Osteoblast (primary cell): ENCODE measurements at regions not wholly inside any gene's neighbourhood (a gene's known extent, or its start where the extent isn't known, plus 50 kb on each side); places are given as distances from the start of the nearest gene placed in this dataset.
A peak's percentile ranks its signal among the peaks of the same experiment; 100 is the strongest.

ENCODE experiments used
- DNase-seq: peaks from one replicate; pipeline ENCODE4 v3.0.0; 2011; ENCODE audit warnings: low spot score, mixed read lengths; ENCODE audit not compliant: insufficient read length; ENCODE audit errors: missing footprints
- H2AFZ ChIP-seq: 2 replicates; pipeline ENCODE4 v1.6.0; 2011; ENCODE audit warnings: mild to moderate bottlenecking, low read length
- H3K27ac ChIP-seq: 2 replicates; pipeline ENCODE4 v1.5.1; 2011; ENCODE audit warnings: mild to moderate bottlenecking, low read depth, low read length, moderate library complexity
- H3K27me3 ChIP-seq: 2 replicates; pipeline ENCODE4 v1.6.0; 2012; ENCODE audit warnings: mild to moderate bottlenecking, control low read depth, inconsistent platforms, low read length, moderate library complexity; ENCODE audit not compliant: insufficient read depth
- H3K36me3 ChIP-seq: 2 replicates; pipeline ENCODE4 v1.5.1; 2011; ENCODE audit warnings: mild to moderate bottlenecking, low read length, control low read depth, moderate library complexity; ENCODE audit not compliant: insufficient read depth
- H3K4me1 ChIP-seq: 2 replicates; pipeline ENCODE4 v1.5.1; 2011; ENCODE audit warnings: mild to moderate bottlenecking, low read length, control low read depth, moderate library complexity; ENCODE audit not compliant: insufficient read depth
- H3K4me2 ChIP-seq: 2 replicates; pipeline ENCODE4 v1.6.0; 2011; ENCODE audit warnings: mild to moderate bottlenecking, low read length; ENCODE audit not compliant: insufficient read depth
- H3K4me3 ChIP-seq: fragments of 200-600 bp; sonication (generic); 3 replicates; pipeline ENCODE4 v1.5.1; 2012; ENCODE audit warnings: mild to moderate bottlenecking, low read length, inconsistent platforms; ENCODE audit not compliant: insufficient read depth
- H3K79me2 ChIP-seq: 2 replicates; pipeline ENCODE4 v1.6.0; 2012; ENCODE audit warnings: mild to moderate bottlenecking, low read length, control low read depth, inconsistent platforms; ENCODE audit not compliant: insufficient read depth
- H3K9me3 ChIP-seq: 2 replicates; pipeline ENCODE4 v1.5.1; 2011; ENCODE audit warnings: low read depth, low read length, control low read depth
- H4K20me1 ChIP-seq: 2 replicates; pipeline ENCODE4 v1.6.0; 2012; ENCODE audit warnings: mild to moderate bottlenecking, low read length, control low read depth; ENCODE audit not compliant: insufficient read depth
- CTCF ChIP-seq: IDR thresholded peaks from 2 replicates; pipeline ENCODE4 v1.5.1; 2011; ENCODE audit warnings: mild to moderate bottlenecking, low read depth, low read length, moderate library complexity; ENCODE audit errors: extremely low read depth

- Histone ChIP-seq H3K36me3 (no peaks in the 10 kb centered on the region), H2AFZ (no peak overlapping the region), H4K20me1 (no peaks in the 10 kb centered on the region), H3K4me3 (no peak overlapping the region), H3K79me2 (no peaks in the 10 kb centered on the region), H3K9me3 (no peaks in the 10 kb centered on the region), H3K4me2 (no peak overlapping the region), H3K4me1 (peaks cover 11% of the 10 kb centered on the region), H3K27ac (no peak overlapping the region), H3K27me3 (peaks cover 10% of the 10 kb centered on the region)
- DNase-seq, result peak; percentile 5
- TF ChIP-seq CTCF, result no peak
Observed at GRCh38 chr20:4610871-4611270, 75.4 kb upstream of the PRNP start.

GRCh38 chr20:4609511-4609910 lies 76.7 kb upstream of the PRNP start:
- Histone ChIP-seq H3K79me2 (no peaks in the 10 kb centered on the region), H3K27me3 (peaks cover 17% of the 10 kb centered on the region), H4K20me1 (no peaks in the 10 kb centered on the region), H3K9me3 (no peaks in the 10 kb centered on the region), H3K4me3 (no peak overlapping the region), H3K4me1 (peaks cover 12% of the 10 kb centered on the region), H3K27ac (no peak overlapping the region), H2AFZ (no peak overlapping the region), H3K4me2 (no peak overlapping the region), H3K36me3 (no peaks in the 10 kb centered on the region)
- TF ChIP-seq CTCF, result no peak
- DNase-seq, result peak; percentile 55

- no peak overlapping the region for H3K4me2 ChIP-seq
- H3K79me2 ChIP-seq, result no peaks in the 10 kb centered on the region
Observed at GRCh38 chr20:4608861-4609260, 77.4 kb upstream of the PRNP start.

GRCh38 chr20:4607287-4607713 lies 79.0 kb upstream of the PRNP start:
- no peaks in the 10 kb centered on the region for H4K20me1 ChIP-seq
- no peaks in the 10 kb centered on the region for H3K9me3 ChIP-seq
- DNase-seq, result peak; percentile 93
- peak; percentile 97 for TF ChIP-seq CTCF
- H3K4me3 ChIP-seq, result no peak overlapping the region
- H3K79me2 ChIP-seq, result no peaks in the 10 kb centered on the region
- H3K27ac ChIP-seq, result no peak overlapping the region
- no peak overlapping the region for H2AFZ ChIP-seq
- no peaks in the 10 kb centered on the region for H3K36me3 ChIP-seq
- peak overlapping the region; percentile 38 for H3K4me2 ChIP-seq
- peaks cover 31% of the 10 kb centered on the region for H3K27me3 ChIP-seq
- H3K4me1 ChIP-seq, result peaks cover 14% of the 10 kb centered on the region

More at GRCh38 chr20:4608861-4609260, 77.4 kb upstream of the PRNP start:
- Histone ChIP-seq H3K4me1 (peaks cover 11% of the 10 kb centered on the region), H3K27ac (no peak overlapping the region), H4K20me1 (no peaks in the 10 kb centered on the region), H2AFZ (no peak overlapping the region), H3K9me3 (no peaks in the 10 kb centered on the region), H3K4me3 (no peak overlapping the region), H3K36me3 (no peaks in the 10 kb centered on the region), H3K27me3 (peaks cover 24% of the 10 kb centered on the region)
- TF ChIP-seq CTCF, result no peak
- DNase-seq, result no peak
